ENCODE measurements at regions not wholly inside any gene's neighbourhood (a gene's known extent, or its start where the extent isn't known, plus 50 kb on each side); places are given as distances from the start of the nearest gene placed in this dataset.

GRCh38 chr7:53500076-53500475, 464.6 kb downstream of the POM121L12 start:
- intact Hi-C loops (cut with DNase I): no loop called here
- H3K36me3 ChIP-seq: no peaks in the 10 kb centered on the region
- DNase-seq (no peak), ATAC-seq (no peak)
- no peak overlapping the region for H3K4me3 ChIP-seq
- no peak overlapping the region for H3K27ac ChIP-seq
- peaks cover 0 to 7% (median 0%) of the 10 kb centered on the region in 12 donors for H3K9me3 ChIP-seq
- 70 to 94% (median 74%) methylated on average over 1 of the region's 1 CpG for WGBS, 4 donors
- no peaks in the 10 kb centered on the region for H3K27me3 ChIP-seq
- no peak for TF ChIP-seq POLR2A (IDR thresholded peaks at IDR 0.05)
- TF ChIP-seq CTCF (IDR thresholded peaks at IDR 0.05): no peak
- H3K4me1 ChIP-seq: no peaks in the 10 kb centered on the region

GRCh38 chr7:53504914-53505313, 469.5 kb downstream of the POM121L12 start:
- DNase-seq (no peak), ATAC-seq (no peak)
- H3K27me3 ChIP-seq: no peaks in the 10 kb centered on the region
- intact Hi-C loops (cut with DNase I): no loop called here
- TF ChIP-seq POLR2A (IDR thresholded peaks at IDR 0.05) (no peak), CTCF (IDR thresholded peaks at IDR 0.05) (no peak)
- WGBS, 4 donors: 88 to 92% (median 90%) methylated on average over 3 of the region's 3 CpGs
- H3K27ac ChIP-seq: no peak overlapping the region
- H3K36me3 ChIP-seq: no peaks in the 10 kb centered on the region
- no peaks in the 10 kb centered on the region for H3K4me1 ChIP-seq
- no peak overlapping the region for H3K4me3 ChIP-seq
- no peaks in the 10 kb centered on the region for H3K9me3 ChIP-seq

- peaks cover 0 to 9% (median 0%) of the 10 kb centered on the region in 12 donors for H3K9me3 ChIP-seq
- no peaks in the 10 kb centered on the region for H3K36me3 ChIP-seq
- intact Hi-C loops (cut with DNase I): no loop called here
- no peak overlapping the region for H3K4me3 ChIP-seq
- no peaks in the 10 kb centered on the region for H3K27me3 ChIP-seq
- ATAC-seq (no peak), DNase-seq (no peak)
- TF ChIP-seq POLR2A (IDR thresholded peaks at IDR 0.05) (no peak), CTCF (IDR thresholded peaks at IDR 0.05) (no peak)
- H3K27ac ChIP-seq: no peak overlapping the region
- H3K4me1 ChIP-seq: no peaks in the 10 kb centered on the region
Measured at GRCh38 chr7:53518319-53518718, 482.9 kb downstream of the POM121L12 start.

GRCh38 chr7:53520841-53521240, 485.4 kb downstream of the POM121L12 start:
- DNase-seq: no peak
- 89 to 93% (median 92%) methylated on average over 5 of the region's 5 CpGs for WGBS, 4 donors
- Histone ChIP-seq H3K4me1 (no peaks in the 10 kb centered on the region), H3K4me3 (no peak overlapping the region), H3K27ac (no peak overlapping the region), H3K9me3 (peaks cover 0 to 12% (median 0%) of the 10 kb centered on the region in 12 donors), H3K27me3 (no peaks in the 10 kb centered on the region), H3K36me3 (no peaks in the 10 kb centered on the region)
- no peak for ATAC-seq
- intact Hi-C loops (cut with DNase I): no loop called here
- TF ChIP-seq POLR2A (IDR thresholded peaks at IDR 0.05) (no peak), CTCF (IDR thresholded peaks at IDR 0.05) (no peak)
